AG08395 (cell line): ENCODE measurements at regions not wholly inside any gene's neighbourhood (a gene's known extent, or its start where the extent isn't known, plus 50 kb on each side); places are given as distances from the start of the nearest gene placed in this dataset.

Experiments
- DNase-seq: peaks from one replicate; pipeline ENCODE4 v3.0.0; 2012; ENCODE audit warnings: mixed read lengths, low spot score

DNA sequence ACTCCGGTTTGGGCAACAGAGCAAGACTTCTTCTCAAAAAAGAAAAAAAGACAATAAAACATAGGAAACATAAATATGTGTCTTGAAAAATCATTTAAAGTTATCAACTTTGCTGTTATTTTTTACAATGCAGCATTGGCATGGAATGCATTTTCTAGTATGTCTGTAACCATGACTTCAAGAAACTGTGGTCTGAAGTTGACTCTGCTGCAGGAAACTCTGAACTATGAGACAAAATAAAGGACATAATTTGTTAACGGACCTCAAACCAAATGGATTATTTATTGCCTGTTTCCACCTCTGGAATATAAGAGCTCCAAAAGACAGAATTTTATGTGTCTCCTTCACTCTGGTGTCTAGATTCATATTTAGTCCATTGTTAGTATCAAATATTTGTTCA is 79.1 kb downstream of the TRIB2 start:
- no peak for DNase-seq

GRCh38 chr2:12796657-12797056 is 79.9 kb downstream of the TRIB2 start:
- no peak for DNase-seq

DNA sequence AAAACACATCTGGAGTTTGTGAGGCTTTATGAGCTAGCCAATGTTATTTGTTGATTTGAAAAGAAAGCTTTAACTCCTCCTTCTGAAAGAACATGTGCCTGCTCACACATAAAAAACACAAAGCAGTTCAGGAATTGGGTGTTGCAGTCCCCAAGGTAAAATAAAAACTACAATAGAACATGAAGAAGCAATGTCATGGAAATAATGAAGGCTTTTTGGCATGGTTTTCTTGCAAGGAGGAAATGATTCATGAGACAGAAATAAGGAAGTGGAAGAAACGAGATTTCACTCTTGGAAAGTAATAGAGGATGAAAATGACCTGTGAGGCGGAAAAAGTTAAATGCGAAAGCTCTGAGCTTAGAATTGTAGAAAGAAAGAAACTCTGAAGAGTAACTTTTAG is 81.1 kb downstream of the TRIB2 start:
- DNase-seq, result no peak

DNA sequence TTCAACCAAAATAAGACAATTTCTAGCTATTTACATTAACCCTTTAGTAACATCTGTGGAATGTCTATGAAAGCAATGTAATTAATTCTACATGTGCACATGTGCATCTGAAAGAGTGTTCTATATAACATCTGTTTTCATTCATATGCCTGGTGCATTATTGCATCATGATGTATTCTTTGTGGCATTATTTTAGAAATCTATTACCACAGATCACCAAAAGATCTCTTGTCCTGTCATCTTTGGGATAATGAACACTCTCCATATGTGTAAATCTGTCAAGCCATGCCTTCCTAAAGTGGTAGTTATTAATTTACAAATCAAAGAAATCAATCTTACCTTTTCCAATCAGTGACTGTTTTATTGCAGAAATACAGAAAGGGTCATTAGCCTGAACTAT is 86.9 kb downstream of the TRIB2 start:
- DNase-seq, result no peak

DNA sequence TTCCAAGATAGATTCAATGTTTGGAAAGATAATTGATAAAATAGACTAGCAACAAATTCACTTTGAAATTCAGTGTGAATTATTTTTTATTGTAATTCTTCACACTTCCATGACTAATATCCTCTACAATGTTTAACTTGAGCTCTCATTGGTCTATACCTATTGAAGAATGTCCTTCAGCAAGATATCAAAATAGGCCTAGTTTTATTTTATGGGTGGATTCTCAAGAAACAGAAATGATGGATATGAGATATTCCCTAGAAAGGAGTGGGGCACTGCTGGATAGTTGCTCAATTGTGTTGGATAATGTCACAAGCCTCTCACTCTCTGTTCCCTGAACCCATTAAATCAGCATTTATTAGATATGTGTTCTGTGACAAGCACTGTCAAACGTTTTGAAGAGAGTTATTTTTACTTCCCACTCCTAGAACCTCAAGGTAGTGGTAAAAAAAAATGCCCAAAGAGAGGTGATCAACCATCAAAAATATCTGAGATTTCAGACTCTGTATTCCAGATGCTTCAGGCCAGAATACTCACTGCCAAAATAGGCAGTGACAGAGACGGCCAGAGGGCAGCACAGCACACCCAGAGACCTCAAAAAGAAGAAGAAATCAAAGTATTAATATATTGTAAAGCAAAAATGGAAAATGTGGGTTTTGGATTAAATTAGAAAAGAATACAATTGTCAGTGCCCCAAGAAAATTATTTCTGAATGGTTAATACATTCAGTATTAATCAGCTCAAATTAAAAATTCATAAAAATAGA is 87.5 kb downstream of the TRIB2 start:
- DNase-seq, result no peak

DNA sequence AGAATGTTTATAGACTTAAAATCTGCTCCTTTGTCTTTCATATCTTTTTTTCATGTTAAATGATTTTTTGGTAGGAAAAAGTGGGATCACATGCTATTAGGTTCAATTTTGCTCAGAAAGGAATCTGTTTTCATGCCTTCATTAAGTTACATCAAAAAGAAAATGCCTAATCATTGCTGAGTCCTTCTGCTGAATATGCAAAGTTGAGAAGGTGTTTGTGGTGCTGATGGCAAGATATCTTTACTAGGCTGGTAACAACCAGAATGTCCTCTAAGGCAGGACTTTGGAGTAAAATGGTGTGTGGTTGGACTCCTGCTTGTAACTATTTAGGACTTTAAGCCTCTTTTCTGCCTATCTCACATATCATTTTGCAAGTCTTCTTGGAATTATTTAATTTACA is 88.3 kb downstream of the TRIB2 start:
- DNase-seq, result no peak

- DNase-seq, result no peak
Observed at GRCh38 chr2:12806549-12807242, 90.0 kb downstream of the TRIB2 start.

- DNase-seq, result no peak
Observed at GRCh38 chr2:12807907-12808810, 91.4 kb downstream of the TRIB2 start.

- no peak for DNase-seq
Observed at GRCh38 chr2:12809526-12809925, 92.8 kb downstream of the TRIB2 start.

DNA sequence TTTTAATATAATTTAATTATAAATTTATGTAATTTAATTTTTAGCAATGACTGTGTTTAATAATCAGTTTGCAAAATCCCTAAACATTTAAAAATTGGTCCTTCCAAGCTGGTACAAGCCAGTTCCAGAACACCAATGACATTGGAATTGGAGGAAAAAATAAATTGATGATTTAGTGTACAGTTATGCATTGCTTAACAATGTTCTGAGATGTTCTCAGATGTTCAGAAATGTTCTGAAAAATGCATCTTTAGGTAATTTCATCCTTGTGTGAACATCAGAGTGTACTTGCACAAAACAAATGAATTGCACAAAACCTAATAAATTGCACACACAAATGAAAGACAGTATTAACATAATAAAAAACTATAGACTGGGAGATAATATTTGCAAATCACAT is 95.2 kb downstream of the TRIB2 start:
- DNase-seq, result no peak

DNA sequence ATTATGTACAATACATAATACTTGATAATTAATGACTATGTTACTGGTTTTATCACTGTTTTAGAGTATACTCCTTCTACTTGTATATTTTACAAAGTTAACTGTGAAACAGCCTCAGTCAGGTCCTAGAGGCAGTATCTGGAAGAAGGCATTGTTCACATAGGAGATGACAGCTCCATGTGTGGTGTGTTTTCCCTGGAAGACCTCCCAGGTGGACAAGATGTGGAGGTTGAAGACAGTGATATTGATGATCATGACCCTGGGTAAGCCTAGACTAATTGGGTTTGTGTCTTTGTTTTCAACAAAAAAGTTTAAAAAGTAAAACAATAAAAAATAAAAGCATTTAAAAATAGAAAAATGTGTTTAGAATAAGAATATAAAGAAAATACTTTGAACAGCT is 96.4 kb downstream of the TRIB2 start:
- no peak for DNase-seq

DNA sequence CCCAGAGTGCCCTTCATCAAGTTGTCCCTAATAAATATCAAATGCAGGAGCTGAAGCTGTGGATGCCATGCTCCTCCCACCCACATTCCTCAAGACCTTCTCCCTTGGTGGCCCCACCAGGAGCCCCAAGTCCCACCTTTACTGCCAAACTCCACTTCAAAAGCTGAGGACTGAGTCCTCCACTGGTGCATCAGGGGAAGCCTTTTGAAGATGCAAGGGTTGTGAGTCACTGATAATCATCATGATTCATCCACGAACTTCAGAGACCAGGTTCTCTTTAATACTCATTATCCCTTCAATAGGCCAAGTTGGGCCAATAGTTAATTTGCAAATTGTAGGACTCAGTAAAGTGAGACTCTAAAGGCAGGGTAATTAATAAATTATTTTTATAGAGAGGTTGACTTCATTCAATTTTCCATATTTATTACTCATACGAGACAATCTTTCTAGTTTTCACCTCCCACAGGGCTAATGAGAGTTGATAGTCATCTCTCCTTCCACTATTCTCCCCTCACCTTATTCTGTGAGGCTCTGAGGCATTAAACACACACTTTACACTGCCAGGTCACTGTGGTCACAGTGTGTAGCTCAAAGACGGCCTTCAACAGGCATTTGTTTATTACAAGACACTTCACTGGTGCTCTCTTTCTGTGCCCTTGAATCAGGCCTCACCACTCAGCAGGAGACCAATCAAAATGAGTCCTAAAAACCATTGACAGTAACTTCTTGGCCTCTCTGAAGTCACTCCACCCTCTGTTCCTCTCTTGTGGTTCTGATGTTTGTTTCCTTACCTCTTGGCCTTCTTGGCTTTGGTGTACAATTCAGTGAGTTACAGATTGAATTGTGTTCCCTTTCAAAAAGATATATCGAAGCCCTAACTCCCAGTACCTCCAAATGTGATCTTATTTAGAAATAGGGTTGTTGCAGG is 99.9 kb downstream of the TRIB2 start:
- peak; percentile 57 for DNase-seq

GRCh38 chr2:12817870-12818269 is 101.1 kb downstream of the TRIB2 start:
- no peak for DNase-seq

DNA sequence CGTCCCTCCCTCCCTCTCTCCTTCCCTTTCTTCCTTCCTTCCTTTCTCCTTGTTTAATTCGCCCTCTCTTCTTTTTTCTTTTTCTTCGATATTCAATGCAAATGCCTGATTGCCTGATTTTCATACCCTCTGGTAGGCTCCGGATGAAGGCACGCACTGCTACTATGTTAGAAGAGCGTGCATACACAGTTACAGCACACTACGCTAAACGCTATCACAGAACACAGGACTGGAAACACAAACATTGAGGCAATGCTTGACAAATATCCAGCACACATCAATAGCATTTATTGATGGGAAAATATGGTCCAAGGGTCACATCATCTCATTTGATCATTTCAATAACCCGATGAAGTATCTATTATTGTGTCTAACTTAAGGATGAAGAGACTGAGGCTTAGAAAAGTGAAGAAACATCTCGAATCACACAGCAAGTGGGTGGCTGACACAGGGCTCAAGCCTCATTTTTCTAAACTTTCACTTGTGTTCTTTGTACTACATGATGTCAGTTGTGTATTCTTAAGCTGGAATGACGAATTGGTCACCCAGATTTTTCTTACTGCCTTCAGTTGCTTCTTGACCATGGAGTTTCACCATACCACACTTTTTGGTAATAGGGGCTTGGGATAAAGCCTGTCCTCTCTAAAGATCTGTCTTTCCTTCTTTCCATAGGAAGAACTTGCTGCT is 101.8 kb downstream of the TRIB2 start:
- peak; percentile 18 for DNase-seq

- DNase-seq, result peak; percentile 91
Observed at GRCh38 chr2:12819103-12819475, 102.4 kb downstream of the TRIB2 start.

GRCh38 chr2:12819721-12820120 is 103.0 kb downstream of the TRIB2 start:
- DNase-seq, result peak; percentile 27

GRCh38 chr2:12821656-12822055 is 104.9 kb downstream of the TRIB2 start:
- no peak for DNase-seq

DNA sequence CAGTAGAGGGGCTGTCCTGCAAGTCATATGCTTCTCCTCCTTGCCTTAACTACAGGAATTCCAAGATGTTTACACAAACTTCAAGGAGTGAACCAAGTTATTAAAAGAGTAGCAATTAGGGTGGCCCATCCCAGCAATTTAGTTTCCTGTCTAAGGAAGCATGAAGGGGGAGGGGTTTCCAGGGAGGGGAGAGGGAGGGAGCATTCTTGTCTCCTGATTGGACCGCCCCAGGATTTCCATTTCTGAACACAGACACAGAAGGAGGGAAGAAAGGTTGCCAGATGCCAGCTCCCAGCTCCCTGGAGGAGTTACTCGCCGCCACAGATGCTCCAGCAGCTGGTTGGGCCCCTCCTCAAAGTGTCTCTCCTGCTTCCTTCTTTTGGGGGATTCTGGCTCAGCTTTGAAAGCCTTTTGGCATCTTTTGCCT is 107.6 kb downstream of the TRIB2 start:
- DNase-seq, result peak; percentile 70

DNA sequence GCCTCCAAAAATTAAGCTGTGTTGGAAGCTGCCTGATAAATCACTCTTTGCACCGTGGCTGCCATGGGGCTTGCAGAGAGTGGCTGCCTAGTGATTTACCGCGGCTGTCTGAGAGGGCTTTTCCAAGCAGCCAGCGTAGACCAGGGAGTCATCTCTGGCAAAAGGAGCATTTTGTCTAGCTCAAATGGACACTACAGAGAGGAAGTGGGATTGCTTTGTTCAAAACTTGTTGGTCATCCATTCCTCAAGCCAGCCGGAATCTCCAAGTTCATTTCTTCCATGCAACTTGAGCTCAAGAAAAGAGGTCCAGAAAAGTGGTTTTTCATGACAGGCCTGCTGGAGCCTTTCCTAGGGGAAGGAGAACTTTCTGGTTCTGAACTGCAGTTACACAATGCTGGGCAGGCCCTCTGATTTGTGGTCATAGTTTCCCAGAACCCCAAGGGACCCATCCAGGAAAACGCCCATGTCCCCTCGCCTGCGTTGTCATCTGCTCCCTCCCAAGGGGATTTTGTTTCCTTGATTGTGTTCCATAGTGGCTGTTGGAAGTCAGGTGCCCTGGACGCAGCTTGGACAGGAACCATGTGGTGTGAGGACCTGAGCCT is 108.1 kb downstream of the TRIB2 start:
- DNase-seq, result peak; percentile 48

DNA sequence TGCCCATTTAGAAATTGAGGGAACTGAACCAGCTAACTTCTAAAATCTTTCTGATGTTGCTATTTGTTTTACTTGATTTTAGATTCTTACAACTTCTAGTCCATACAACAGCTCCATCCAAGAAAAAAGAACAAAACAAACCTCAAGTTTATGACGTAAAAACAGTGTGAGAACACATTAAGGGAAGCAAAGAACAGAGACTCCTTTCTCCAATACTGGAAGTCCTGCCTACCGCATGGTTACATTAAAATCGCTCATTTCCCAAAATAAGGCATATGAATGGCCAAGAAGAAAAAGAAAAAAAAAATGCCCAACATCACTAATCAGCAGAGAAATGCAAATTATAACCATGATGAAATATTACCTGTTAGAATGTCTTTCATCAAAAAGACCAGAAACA is 110.0 kb downstream of the TRIB2 start:
- no peak for DNase-seq

GRCh38 chr2:12827721-12828120 is 111.0 kb downstream of the TRIB2 start:
- no peak for DNase-seq
